Smooth muscle cell (in vitro differentiated cells): ENCODE measurements at regions not wholly inside any gene's neighbourhood (a gene's known extent, or its start where the extent isn't known, plus 50 kb on each side); places are given as distances from the start of the nearest gene placed in this dataset.

Experiments
- DNase-seq: peaks from one replicate; lab custom pipeline; 2025; ENCODE audit not compliant: unreplicated experiment; lab: John Stamatoyannopoulos, UW
- H2AFZ ChIP-seq: fragments of 200-600 bp; sonication (generic); 2 replicates; pipeline ENCODE4 v1.6.0; 2016; ENCODE audit warnings: antibody characterized with exemption, low read depth, mild to moderate bottlenecking
- H3F3A ChIP-seq: fragments of 200-600 bp; sonication (generic); 2 replicates; pipeline ENCODE4 v1.6.0; 2017; ENCODE audit warnings: antibody characterized with exemption, low read depth
- H3K27ac ChIP-seq: fragments of 200-600 bp; sonication (generic); 2 replicates; pipeline ENCODE4 v1.5.1; 2016; ENCODE audit warnings: low read depth, mild to moderate bottlenecking
- H3K27me3 ChIP-seq: fragments of 200-600 bp; sonication (generic); 2 replicates; pipeline ENCODE4 v1.6.1; 2016; ENCODE audit warnings: low read depth, mild to moderate bottlenecking
- H3K36me3 ChIP-seq: fragments of 200-600 bp; sonication (generic); 2 replicates; pipeline ENCODE4 v1.5.1; 2016; ENCODE audit warnings: low read depth
- H3K4me1 ChIP-seq: fragments of 200-600 bp; sonication (generic); 2 replicates; pipeline ENCODE4 v1.5.1; 2016; ENCODE audit warnings: low read depth
- H3K4me2 ChIP-seq: fragments of 200-600 bp; sonication (generic); 2 replicates; pipeline ENCODE4 v1.6.0; 2016; ENCODE audit warnings: mild to moderate bottlenecking
- H3K4me3 ChIP-seq: fragments of 200-600 bp; sonication (generic); 2 replicates; pipeline ENCODE4 v1.5.1; 2016; ENCODE audit warnings: mild to moderate bottlenecking
- H3K79me2 ChIP-seq: fragments of 200-600 bp; sonication (generic); 2 replicates; pipeline ENCODE4 v1.6.0; 2016; ENCODE audit warnings: low read depth, mild to moderate bottlenecking
- H3K9ac ChIP-seq: fragments of 200-600 bp; sonication (generic); 2 replicates; pipeline ENCODE4 v1.6.0; 2016; ENCODE audit warnings: low read depth
- H3K9me3 ChIP-seq: fragments of 200-600 bp; sonication (generic); replicated peaks from 2 replicates; pipeline ENCODE4 v1.5.1; 2016; ENCODE audit warnings: low read depth
- H4K20me1 ChIP-seq: fragments of 200-600 bp; sonication (generic); 2 replicates; pipeline ENCODE4 v1.6.0; 2016; ENCODE audit warnings: low read depth
- WGBS: methylation state at CpG from one replicate; pipeline ENCODE4 v1.1.7; 2016; ENCODE audit warnings: low lambda C conversion rate; 5-methylcytosine and 5-hydroxymethylcytosine counted together
- TF ChIP-seq, protein P1 (sequence below): fragments of 200-600 bp; sonication (generic); IDR thresholded peaks from 2 replicates; pipeline ENCODE4 v1.5.1; 2017; ENCODE audit warnings: borderline replicate concordance, mild to moderate bottlenecking, antibody characterized with exemption; ENCODE audit not compliant: insufficient read depth, poor library complexity, severe bottlenecking

DNA sequence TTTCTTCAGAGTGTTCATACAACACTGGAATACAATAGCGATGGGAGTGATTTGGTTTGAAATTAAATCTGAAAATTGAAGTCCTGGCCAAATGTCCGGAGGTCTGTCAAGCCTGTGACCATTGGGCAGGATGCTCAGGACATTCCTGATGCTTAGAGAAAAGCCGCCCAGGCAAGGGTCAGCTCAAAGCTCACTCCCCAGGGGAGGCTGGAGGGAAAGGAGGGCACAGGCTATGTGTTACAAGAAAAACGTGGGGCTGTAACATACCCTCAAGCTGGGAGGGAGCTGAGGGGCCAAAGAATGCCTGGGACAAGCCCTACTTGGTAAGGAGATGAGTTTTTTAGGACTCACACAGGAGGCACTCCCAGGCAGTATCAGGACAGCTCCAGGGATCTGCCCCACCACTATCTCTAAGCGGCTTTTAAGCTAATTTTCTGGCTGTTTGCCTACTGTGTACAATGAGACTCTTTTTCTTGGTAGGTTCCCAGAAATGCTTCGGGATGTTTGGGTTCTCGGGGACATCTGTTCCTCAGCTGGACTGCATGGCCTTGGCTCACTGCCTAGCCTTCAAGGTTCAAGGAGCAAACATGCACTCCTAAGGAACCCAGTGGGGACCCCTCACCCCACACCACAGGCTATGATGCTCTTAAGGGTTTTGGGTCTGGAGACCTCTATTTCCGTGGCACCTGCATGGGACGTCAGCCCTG, 500.1 kb downstream of the BRD1 start:
- Histone ChIP-seq H3K27me3 (peaks cover under 1% of the 10 kb centered on the region), H3K36me3 (no peaks in the 10 kb centered on the region), H3K4me2 (no peak overlapping the region), H3K9me3 (no peaks in the 10 kb centered on the region), H3K79me2 (no peaks in the 10 kb centered on the region), H2AFZ (no peak overlapping the region), H3K4me3 (no peak overlapping the region), H3F3A (no peaks in the 10 kb centered on the region), H3K4me1 (no peaks in the 10 kb centered on the region), H4K20me1 (no peaks in the 10 kb centered on the region), H3K27ac (no peak overlapping the region), H3K9ac (no peak overlapping the region)
- TF ChIP-seq, protein P1, sequence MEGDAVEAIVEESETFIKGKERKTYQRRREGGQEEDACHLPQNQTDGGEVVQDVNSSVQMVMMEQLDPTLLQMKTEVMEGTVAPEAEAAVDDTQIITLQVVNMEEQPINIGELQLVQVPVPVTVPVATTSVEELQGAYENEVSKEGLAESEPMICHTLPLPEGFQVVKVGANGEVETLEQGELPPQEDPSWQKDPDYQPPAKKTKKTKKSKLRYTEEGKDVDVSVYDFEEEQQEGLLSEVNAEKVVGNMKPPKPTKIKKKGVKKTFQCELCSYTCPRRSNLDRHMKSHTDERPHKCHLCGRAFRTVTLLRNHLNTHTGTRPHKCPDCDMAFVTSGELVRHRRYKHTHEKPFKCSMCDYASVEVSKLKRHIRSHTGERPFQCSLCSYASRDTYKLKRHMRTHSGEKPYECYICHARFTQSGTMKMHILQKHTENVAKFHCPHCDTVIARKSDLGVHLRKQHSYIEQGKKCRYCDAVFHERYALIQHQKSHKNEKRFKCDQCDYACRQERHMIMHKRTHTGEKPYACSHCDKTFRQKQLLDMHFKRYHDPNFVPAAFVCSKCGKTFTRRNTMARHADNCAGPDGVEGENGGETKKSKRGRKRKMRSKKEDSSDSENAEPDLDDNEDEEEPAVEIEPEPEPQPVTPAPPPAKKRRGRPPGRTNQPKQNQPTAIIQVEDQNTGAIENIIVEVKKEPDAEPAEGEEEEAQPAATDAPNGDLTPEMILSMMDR = no peak
- WGBS = 84% methylated on average over 9 of the region's 9 CpGs
- no peak for DNase-seq

DNA sequence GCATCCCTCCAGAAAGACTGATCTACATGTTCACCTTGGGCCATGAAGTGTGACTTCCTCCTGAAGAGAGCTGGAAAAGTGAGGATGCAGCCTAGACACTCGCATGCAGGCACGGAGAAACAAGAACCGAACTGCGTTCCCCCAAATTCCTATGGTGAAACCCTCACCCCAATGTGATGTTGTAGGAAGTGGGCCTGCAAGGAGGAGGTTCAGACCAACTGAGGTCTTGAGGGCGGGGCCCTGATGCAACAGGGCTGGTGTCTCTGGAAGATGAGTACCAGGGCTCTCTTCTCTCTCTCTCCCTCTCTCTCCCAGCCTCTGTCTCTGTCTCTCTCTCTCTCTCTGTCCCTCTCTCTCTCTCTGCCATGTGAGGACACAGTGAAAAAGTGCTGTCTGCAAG, 501.1 kb downstream of the BRD1 start:
- Histone ChIP-seq H3K36me3 (no peaks in the 10 kb centered on the region), H3K27ac (no peak overlapping the region), H3F3A (no peaks in the 10 kb centered on the region), H3K4me2 (no peak overlapping the region), H3K9me3 (no peaks in the 10 kb centered on the region), H3K4me3 (no peak overlapping the region), H3K9ac (no peak overlapping the region), H2AFZ (no peak overlapping the region), H4K20me1 (no peaks in the 10 kb centered on the region), H3K4me1 (no peaks in the 10 kb centered on the region), H3K27me3 (peaks cover 4% of the 10 kb centered on the region), H3K79me2 (no peaks in the 10 kb centered on the region)
- TF ChIP-seq, protein P1 = no peak
- no peak for DNase-seq
- 82% methylated on average over 5 of the region's 5 CpGs for WGBS

DNA sequence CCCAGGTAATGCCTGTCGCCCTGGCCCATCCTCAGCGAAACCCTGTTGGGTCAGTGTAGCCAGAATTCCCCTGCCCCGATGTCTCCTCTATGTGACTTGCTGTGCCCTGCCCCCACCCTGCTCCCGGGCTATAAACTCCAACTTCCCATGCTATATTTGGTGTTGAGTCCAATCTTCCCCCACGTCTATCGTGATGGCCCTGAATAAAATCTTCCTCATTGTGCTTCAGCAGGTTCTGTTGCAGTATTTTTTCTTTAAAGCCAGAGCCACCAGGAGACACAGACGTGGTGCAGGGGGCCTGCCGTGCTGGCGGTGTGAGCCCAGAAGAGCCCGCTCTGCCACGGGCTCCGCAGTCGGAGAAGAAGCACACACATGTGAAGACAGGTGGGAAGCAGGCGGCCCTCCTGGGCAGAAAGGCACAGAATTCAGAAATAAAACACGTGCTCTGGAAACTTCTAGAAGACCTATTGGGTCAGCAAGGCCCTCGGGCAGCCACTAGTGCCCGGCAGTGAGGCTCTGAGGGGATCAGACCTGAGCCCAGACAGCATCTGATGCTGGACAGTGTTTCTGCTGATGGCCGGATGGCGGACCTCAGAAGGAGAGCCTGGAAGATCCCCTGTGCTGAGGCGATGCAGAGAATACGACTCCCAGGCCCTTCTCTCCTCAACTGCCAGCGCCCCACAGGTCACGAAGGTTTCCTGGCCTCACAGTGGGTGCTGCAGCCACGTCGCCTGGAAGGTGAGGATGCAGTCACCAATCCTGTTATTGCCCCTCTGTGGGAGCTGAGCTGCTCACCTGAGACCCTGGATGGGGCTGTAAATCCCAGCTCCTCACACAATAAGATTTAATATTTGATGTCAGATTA, 501.9 kb downstream of the BRD1 start:
- WGBS = 87% methylated on average over 25 of the region's 25 CpGs
- H3K4me1 ChIP-seq = no peaks in the 10 kb centered on the region
- no peaks in the 10 kb centered on the region for H4K20me1 ChIP-seq
- no peaks in the 10 kb centered on the region for H3F3A ChIP-seq
- H3K36me3 ChIP-seq = no peaks in the 10 kb centered on the region
- H2AFZ ChIP-seq = no peak overlapping the region
- H3K4me2 ChIP-seq = no peak overlapping the region
- no peak for DNase-seq
- H3K79me2 ChIP-seq = no peaks in the 10 kb centered on the region
- peaks cover 4% of the 10 kb centered on the region for H3K27me3 ChIP-seq
- no peaks in the 10 kb centered on the region for H3K9me3 ChIP-seq
- H3K27ac ChIP-seq = no peak overlapping the region
- H3K9ac ChIP-seq = no peak overlapping the region
- H3K4me3 ChIP-seq = no peak overlapping the region
- TF ChIP-seq, protein P1 = no peak
